Thoracic aorta (tissue), 2 donors: ENCODE measurements at regions not wholly inside any gene's neighbourhood (a gene's known extent, or its start where the extent isn't known, plus 50 kb on each side); places are given as distances from the start of the nearest gene placed in this dataset.

Experiments used
- ATAC-seq: fragments of 150-250 bp; one replicate; pipeline ENCODE4 v1.8.0; 2017; ENCODE audit warnings: low read depth; ENCODE audit not compliant: insufficient number of reproducible peaks, low FRiP score
- DNase-seq: peaks from one replicate; pipeline ENCODE4 v3.0.0-alpha.2; 2020; ENCODE audit warnings: low spot score
- H3K27ac ChIP-seq, 2 donors: fragments of 200-600 bp; sonication (generic); 1 replicate in 1 of 2; 2 replicates in 1 of 2; pipeline ENCODE4 v1.5.1; 2016; ENCODE audit warnings: mild to moderate bottlenecking in 2 of 2, moderate library complexity in 2 of 2
- H3K27me3 ChIP-seq: fragments of 200-600 bp; sonication (generic); replicated peaks from 2 replicates; pipeline ENCODE4 v1.6.0; 2016; ENCODE audit warnings: mild to moderate bottlenecking; ENCODE audit not compliant: insufficient read depth
- H3K36me3 ChIP-seq: fragments of 200-600 bp; sonication (generic); one replicate; pipeline ENCODE4 v1.5.1; 2016
- H3K4me1 ChIP-seq, 2 donors: fragments of 200-600 bp; sonication (generic); 1 replicate in 1 of 2; 2 replicates in 1 of 2; pipeline versions ENCODE4 v1.5.1 to v1.6.0; 2016; ENCODE audit warnings: low read depth in 2 of 2, mild to moderate bottlenecking in 1 of 2; ENCODE audit not compliant: control insufficient read depth in 1 of 2
- H3K4me3 ChIP-seq: fragments of 200-600 bp; sonication (generic); 2 replicates; pipeline ENCODE4 v1.5.1; 2016; ENCODE audit warnings: mild to moderate bottlenecking
- H3K9me3 ChIP-seq: fragments of 200-600 bp; sonication (generic); 2 replicates; pipeline ENCODE4 v1.5.1; 2016
- CTCF ChIP-seq: fragments of 200-600 bp; sonication (generic); IDR thresholded peaks from one replicate; pipeline ENCODE4 v1.5.1; 2019; ENCODE audit warnings: antibody characterized with exemption

- Histone ChIP-seq H3K4me3 (no peak overlapping the region), H3K27me3 (no peaks in the 10 kb centered on the region), H3K9me3 (no peaks in the 10 kb centered on the region), H3K36me3 (no peaks in the 10 kb centered on the region), H3K27ac (no peak overlapping the region), H3K4me1 (no peaks in the 10 kb centered on the region)
- DNase-seq, result no peak
- no peak for TF ChIP-seq CTCF
- ATAC-seq, result no peak
Measured at GRCh38 chr17:13352747-13353415, 248.8 kb downstream of the HS3ST3A1 start.

GRCh38 chr17:13351046-13351445 is 250.7 kb downstream of the HS3ST3A1 start:
- Histone ChIP-seq H3K4me1 (no peaks in the 10 kb centered on the region), H3K36me3 (no peaks in the 10 kb centered on the region), H3K27me3 (no peaks in the 10 kb centered on the region), H3K4me3 (no peak overlapping the region), H3K9me3 (no peaks in the 10 kb centered on the region), H3K27ac (no peak overlapping the region)
- ATAC-seq (no peak), DNase-seq (no peak)
- TF ChIP-seq CTCF, result no peak

GRCh38 chr17:13350466-13350865 is 251.3 kb downstream of the HS3ST3A1 start:
- no peak for ATAC-seq

GRCh38 chr17:13346996-13347762 is 254.6 kb downstream of the HS3ST3A1 start:
- no peak overlapping the region for H3K27ac ChIP-seq
- no peaks in the 10 kb centered on the region for H3K27me3 ChIP-seq
- H3K9me3 ChIP-seq, result no peaks in the 10 kb centered on the region
- no peak for TF ChIP-seq CTCF
- H3K36me3 ChIP-seq, result no peaks in the 10 kb centered on the region
- H3K4me1 ChIP-seq, result no peaks in the 10 kb centered on the region
- no peak for ATAC-seq
- H3K4me3 ChIP-seq, result no peak overlapping the region
- no peak for DNase-seq

More at GRCh38 chr17:13350466-13350865, 251.3 kb downstream of the HS3ST3A1 start:
- Histone ChIP-seq H3K27ac (no peak overlapping the region), H3K27me3 (no peaks in the 10 kb centered on the region), H3K4me1 (no peaks in the 10 kb centered on the region), H3K9me3 (no peaks in the 10 kb centered on the region), H3K4me3 (no peak overlapping the region), H3K36me3 (no peaks in the 10 kb centered on the region)
- no peak for TF ChIP-seq CTCF
- DNase-seq, result no peak

GRCh38 chr17:13346592-13346991 is 255.1 kb downstream of the HS3ST3A1 start:
- no peak for TF ChIP-seq CTCF
- Histone ChIP-seq H3K27ac (no peak overlapping the region), H3K4me1 (no peaks in the 10 kb centered on the region), H3K4me3 (no peak overlapping the region), H3K27me3 (no peaks in the 10 kb centered on the region), H3K36me3 (no peaks in the 10 kb centered on the region), H3K9me3 (no peaks in the 10 kb centered on the region)
- DNase-seq, result no peak
- ATAC-seq, result no peak
